Tibial nerve (tissue), 4 donors: ENCODE measurements at regions not wholly inside any gene's neighbourhood (a gene's known extent, or its start where the extent isn't known, plus 50 kb on each side); places are given as distances from the start of the nearest gene placed in this dataset.
"Not testable (repeated sequence)": the region's sequence is repeated elsewhere in the genome, so short reads cannot be mapped to it uniquely, and the experiment has no call there.

ENCODE experiments used
- DNase-seq, 2 donors: peaks; one replicate each; pipeline ENCODE4 v3.0.0-alpha.2; 2019; ENCODE audit warnings: low spot score in 2 of 2
- H3K27ac ChIP-seq, 4 donors: fragments of 200-600 bp; sonication (generic) in 3 of 4; one replicate each; pipeline ENCODE4 v1.5.1; 2017 to 2019; ENCODE audit warnings: mild to moderate bottlenecking in 1 of 4
- H3K27me3 ChIP-seq, 2 donors: fragments of 200-600 bp; sonication (generic) in 1 of 2; one replicate each; pipeline versions ENCODE4 v1.5.1 to v1.6.0; 2017 to 2019
- H3K36me3 ChIP-seq, 3 donors: fragments of 200-600 bp; sonication (generic); one replicate each; pipeline ENCODE4 v1.5.1; 2018 to 2019
- H3K4me1 ChIP-seq, 4 donors: fragments of 200-600 bp; sonication (generic) in 3 of 4; one replicate each; pipeline ENCODE4 v1.5.1; 2017 to 2019
- H3K4me3 ChIP-seq, 4 donors: fragments of 200-600 bp; sonication (generic) in 3 of 4; one replicate each; pipeline ENCODE4 v1.5.1; 2017 to 2019; ENCODE audit warnings: mild to moderate bottlenecking in 1 of 4, moderate library complexity in 1 of 4
- H3K9me3 ChIP-seq, 4 donors: fragments of 200-600 bp; sonication (generic) in 3 of 4; one replicate each; pipeline ENCODE4 v1.5.1; 2017 to 2019
- EP300 ChIP-seq, 2 donors: sonication (generic); formaldehyde crosslinking; IDR thresholded peaks; one replicate each; pipeline ENCODE4 v1.6.1; 2017; ENCODE audit warnings: antibody characterized with exemption in 2 of 2, mild to moderate bottlenecking in 1 of 2
- POLR2A ChIP-seq, 2 donors: fragments of 450-650 bp; IDR thresholded peaks; one replicate each; pipeline ENCODE4 v1.6.1; 2017; ENCODE audit warnings: antibody characterized with exemption in 2 of 2, mild to moderate bottlenecking in 2 of 2, moderate library complexity in 2 of 2
- WGBS, 2 donors: methylation state at CpG; one replicate each; pipeline ENCODE4 v1.1.5; 2018; 5-methylcytosine and 5-hydroxymethylcytosine counted together
- TF ChIP-seq, protein P1 (sequence below), 5 experiments: fragments of 200-600 bp in 3 of 5; fragments of 450-650 bp in 2 of 5; sonication (generic) in 3 of 5; IDR thresholded peaks; one replicate each; pipeline ENCODE4 v1.5.1; 2016 to 2019; ENCODE audit warnings: antibody characterized with exemption in 5 of 5, mild to moderate bottlenecking in 3 of 5, moderate library complexity in 2 of 5

DNA sequence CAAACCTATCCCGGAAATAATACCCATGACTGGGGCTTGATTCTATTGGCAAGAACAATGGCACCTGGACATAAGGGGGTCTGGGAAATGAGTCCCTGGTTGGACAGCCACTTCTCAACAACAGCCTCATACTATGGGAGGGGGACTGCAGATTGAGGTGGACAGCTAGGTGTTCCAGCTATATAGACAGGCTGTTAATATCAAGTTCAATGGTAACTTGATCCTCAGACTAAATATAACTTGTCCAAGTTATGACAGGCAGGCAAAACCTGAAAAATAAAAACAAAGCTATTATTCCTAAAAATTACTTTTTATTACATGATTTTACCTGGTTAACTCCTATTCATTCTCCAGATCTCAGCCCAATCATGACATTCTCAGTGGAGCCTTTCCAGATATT lies 267.3 kb downstream of the TTC8 start:
- TF ChIP-seq EP300 (IDR thresholded peaks at IDR 0.05): no peak
- no peak for TF ChIP-seq POLR2A (IDR thresholded peaks at IDR 0.05)
- TF ChIP-seq, protein P1, sequence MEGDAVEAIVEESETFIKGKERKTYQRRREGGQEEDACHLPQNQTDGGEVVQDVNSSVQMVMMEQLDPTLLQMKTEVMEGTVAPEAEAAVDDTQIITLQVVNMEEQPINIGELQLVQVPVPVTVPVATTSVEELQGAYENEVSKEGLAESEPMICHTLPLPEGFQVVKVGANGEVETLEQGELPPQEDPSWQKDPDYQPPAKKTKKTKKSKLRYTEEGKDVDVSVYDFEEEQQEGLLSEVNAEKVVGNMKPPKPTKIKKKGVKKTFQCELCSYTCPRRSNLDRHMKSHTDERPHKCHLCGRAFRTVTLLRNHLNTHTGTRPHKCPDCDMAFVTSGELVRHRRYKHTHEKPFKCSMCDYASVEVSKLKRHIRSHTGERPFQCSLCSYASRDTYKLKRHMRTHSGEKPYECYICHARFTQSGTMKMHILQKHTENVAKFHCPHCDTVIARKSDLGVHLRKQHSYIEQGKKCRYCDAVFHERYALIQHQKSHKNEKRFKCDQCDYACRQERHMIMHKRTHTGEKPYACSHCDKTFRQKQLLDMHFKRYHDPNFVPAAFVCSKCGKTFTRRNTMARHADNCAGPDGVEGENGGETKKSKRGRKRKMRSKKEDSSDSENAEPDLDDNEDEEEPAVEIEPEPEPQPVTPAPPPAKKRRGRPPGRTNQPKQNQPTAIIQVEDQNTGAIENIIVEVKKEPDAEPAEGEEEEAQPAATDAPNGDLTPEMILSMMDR (IDR thresholded peaks at IDR 0.05): no peak
- no peak overlapping the region for H3K27ac ChIP-seq
- H3K27me3 ChIP-seq: no peaks in the 10 kb centered on the region
- H3K36me3 ChIP-seq: no peaks in the 10 kb centered on the region
- WGBS, 2 donors: 100% methylated on average over 1 of the region's 1 CpG
- H3K4me3 ChIP-seq: no peak overlapping the region
- H3K9me3 ChIP-seq: no peaks in the 10 kb centered on the region
- DNase-seq: no peak
- H3K4me1 ChIP-seq: no peaks in the 10 kb centered on the region

- Histone ChIP-seq H3K4me1 (no peaks in the 10 kb centered on the region), H3K36me3 (no peaks in the 10 kb centered on the region), H3K27me3 (no peaks in the 10 kb centered on the region), H3K9me3 (no peaks in the 10 kb centered on the region), H3K4me3 (no peak overlapping the region), H3K27ac (no peak overlapping the region)
- DNase-seq: no peak
- 67 to 71% methylated on average over 3 of the region's 3 CpGs for WGBS, 2 donors
- TF ChIP-seq, protein P1 (IDR thresholded peaks at IDR 0.05): no peak
- TF ChIP-seq POLR2A (IDR thresholded peaks at IDR 0.05): no peak
- TF ChIP-seq EP300 (IDR thresholded peaks at IDR 0.05): no peak
These were observed 268.8 kb downstream of the TTC8 start for GRCh38 chr14:89093083-89093730.

GRCh38 chr14:89095036-89095435 lies 270.6 kb downstream of the TTC8 start:
- no peaks in the 10 kb centered on the region for H3K36me3 ChIP-seq
- H3K9me3 ChIP-seq: peaks cover 0 to 3% (median 0%) of the 10 kb centered on the region in 4 donors
- 25 to 53% methylated on average over 1 of the region's 1 CpG for WGBS, 2 donors
- DNase-seq: no peak
- no peak overlapping the region for H3K4me3 ChIP-seq
- TF ChIP-seq POLR2A (IDR thresholded peaks at IDR 0.05) (no peak), EP300 (IDR thresholded peaks at IDR 0.05) (no peak)
- TF ChIP-seq, protein P1 (IDR thresholded peaks at IDR 0.05): no peak
- H3K27me3 ChIP-seq: no peaks in the 10 kb centered on the region
- H3K27ac ChIP-seq: no peak overlapping the region
- H3K4me1 ChIP-seq: no peaks in the 10 kb centered on the region

- WGBS, 2 donors: 77 to 85% methylated on average over 9 of the region's 9 CpGs
- Histone ChIP-seq H3K4me3 (no peak overlapping the region), H3K36me3 (no peaks in the 10 kb centered on the region), H3K27ac (no peak overlapping the region), H3K27me3 (no peaks in the 10 kb centered on the region), H3K9me3 (peaks cover 0 to 6% (median 0%) of the 10 kb centered on the region in 4 donors), H3K4me1 (no peaks in the 10 kb centered on the region)
- DNase-seq: no peak
- no peak for TF ChIP-seq EP300 (IDR thresholded peaks at IDR 0.05)
- TF ChIP-seq, protein P1 (IDR thresholded peaks at IDR 0.05): no peak
- no peak for TF ChIP-seq POLR2A (IDR thresholded peaks at IDR 0.05)
These were observed 272.5 kb downstream of the TTC8 start for GRCh38 chr14:89096946-89097345.

DNA sequence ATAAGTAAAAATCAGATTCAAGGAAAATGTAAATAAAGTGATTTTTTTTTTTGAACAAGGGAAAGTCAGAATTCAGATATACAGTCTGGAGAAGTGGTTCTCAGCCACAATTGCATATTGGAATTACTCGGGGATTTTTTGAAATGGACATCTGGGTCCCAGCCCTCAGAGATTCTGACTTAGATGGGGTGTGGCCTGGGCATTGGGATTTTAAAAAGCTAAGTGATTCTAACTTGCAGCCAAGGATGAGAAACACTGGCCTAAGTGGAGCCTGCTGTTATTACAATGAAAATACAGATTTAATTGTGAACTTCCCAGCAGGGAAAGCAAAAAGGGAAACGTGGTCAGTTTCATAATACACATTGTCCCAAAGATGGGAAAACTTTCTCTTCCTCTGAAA lies 273.8 kb downstream of the TTC8 start:
- no peaks in the 10 kb centered on the region for H3K27me3 ChIP-seq
- TF ChIP-seq POLR2A (IDR thresholded peaks at IDR 0.05): no peak
- TF ChIP-seq, protein P1 (IDR thresholded peaks at IDR 0.05): no peak
- no peak overlapping the region for H3K4me3 ChIP-seq
- H3K36me3 ChIP-seq: no peaks in the 10 kb centered on the region
- WGBS, 2 donors: 54 to 58% methylated on average over 2 of the region's 2 CpGs
- no peaks in the 10 kb centered on the region for H3K4me1 ChIP-seq
- no peak for DNase-seq
- H3K9me3 ChIP-seq: peaks cover 0 to 6% (median 0%) of the 10 kb centered on the region in 4 donors
- no peak overlapping the region for H3K27ac ChIP-seq

DNA sequence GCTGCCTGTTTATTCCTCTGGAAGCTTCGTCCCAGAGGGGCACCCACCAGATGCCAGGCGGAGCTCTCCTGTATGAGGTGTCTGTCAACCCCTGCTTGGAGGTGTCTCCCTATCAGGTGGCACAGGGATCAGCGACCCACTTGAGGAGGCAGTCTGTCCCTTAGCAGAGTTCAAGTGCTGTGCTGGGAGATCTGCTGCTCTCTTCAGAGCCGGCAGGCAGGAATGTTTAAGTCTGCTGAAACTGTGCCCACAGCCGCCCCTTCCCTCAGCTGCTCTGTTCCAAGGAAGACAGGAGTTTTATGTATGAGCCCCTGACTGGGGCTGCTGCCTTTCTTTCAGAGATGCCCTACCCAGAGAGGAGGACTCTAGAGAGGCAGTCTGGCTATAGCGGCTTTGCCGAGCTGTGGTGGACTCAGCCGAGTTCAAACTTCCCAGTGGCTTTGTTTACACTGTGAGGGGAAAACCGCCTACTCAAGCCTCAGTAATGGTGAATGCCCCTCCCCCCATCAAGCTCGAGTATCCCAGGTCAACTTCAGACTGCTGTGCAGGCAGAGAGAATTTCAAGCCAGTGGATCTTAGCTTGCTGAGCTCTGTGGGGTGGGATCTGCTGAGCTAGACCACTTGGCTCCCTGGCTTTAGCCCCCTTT lies 279.8 kb downstream of the TTC8 start:
- H3K27ac ChIP-seq, H3K27me3 ChIP-seq, H3K36me3 ChIP-seq, DNase-seq, H3K4me3 ChIP-seq, H3K4me1 ChIP-seq: not testable (repeated sequence)
- WGBS, 2 donors: 74 to 84% methylated on average over 8 to 10 of the region's 10 CpGs
- peaks cover 0 to 16% (median 0%) of the 10 kb centered on the region in 4 donors for H3K9me3 ChIP-seq

- H3K9me3 ChIP-seq: peaks cover 0 to 15% (median 0%) of the 10 kb centered on the region in 4 donors
- not testable (repeated sequence) for H3K27ac ChIP-seq, H3K27me3 ChIP-seq, H3K4me3 ChIP-seq, DNase-seq, H3K36me3 ChIP-seq, H3K4me1 ChIP-seq
- 78 to 85% methylated on average over 4 of the region's 4 CpGs for WGBS, 2 donors
These were observed 280.4 kb downstream of the TTC8 start for GRCh38 chr14:89104861-89105260.
